ENCODE measurements at regions not wholly inside any gene's neighbourhood (a gene's known extent, or its start where the extent isn't known, plus 50 kb on each side); places are given as distances from the start of the nearest gene placed in this dataset.

- no peak for DNase-seq (ENCODE audit: low read depth in 2 of 2)
These were observed 129.8 kb downstream of the SATB1 start for GRCh38 chr3:18295171-18295920.

- DNase-seq (ENCODE audit: low read depth in 2 of 2): no peak
These were observed 135.0 kb downstream of the SATB1 start for GRCh38 chr3:18290157-18290556.

GRCh38 chr3:18288243-18288642, 136.9 kb downstream of the SATB1 start:
- no peak for DNase-seq (ENCODE audit: low read depth in 2 of 2)

- DNase-seq (ENCODE audit: low read depth in 2 of 2): no peak
These were observed 140.4 kb downstream of the SATB1 start for GRCh38 chr3:18284716-18285115.

- DNase-seq (ENCODE audit: low read depth in 2 of 2): no peak
These were observed 141.5 kb downstream of the SATB1 start for GRCh38 chr3:18283680-18284079.

- no peak for DNase-seq (ENCODE audit: low read depth in 2 of 2)
These were observed 142.6 kb downstream of the SATB1 start for GRCh38 chr3:18282507-18282906.

GRCh38 chr3:18279226-18279737, 145.9 kb downstream of the SATB1 start:
- DNase-seq (ENCODE audit: low read depth in 2 of 2): no peak

- DNase-seq (ENCODE audit: low read depth in 2 of 2): no peak
These were observed 160.3 kb downstream of the SATB1 start for GRCh38 chr3:18264853-18265252.

- no peak for DNase-seq (ENCODE audit: low read depth in 2 of 2)
These were observed 160.8 kb downstream of the SATB1 start for GRCh38 chr3:18264361-18264760.

GRCh38 chr3:18258492-18258891, 166.6 kb downstream of the SATB1 start:
- DNase-seq (ENCODE audit: low read depth in 2 of 2): no peak

GRCh38 chr3:18252578-18252977, 172.6 kb downstream of the SATB1 start:
- DNase-seq (ENCODE audit: low read depth in 2 of 2): no peak

- no peak for DNase-seq (ENCODE audit: low read depth in 2 of 2)
These were observed 174.1 kb downstream of the SATB1 start for GRCh38 chr3:18250991-18251390.

- DNase-seq (ENCODE audit: low read depth in 2 of 2): no peak
These were observed 176.0 kb downstream of the SATB1 start for GRCh38 chr3:18249126-18249525.

GRCh38 chr3:18247776-18248310, 177.3 kb downstream of the SATB1 start:
- no peak for DNase-seq (ENCODE audit: low read depth in 2 of 2)

- no peak for DNase-seq (ENCODE audit: low read depth in 2 of 2)
These were observed 177.9 kb downstream of the SATB1 start for GRCh38 chr3:18247139-18247695.

GRCh38 chr3:18246336-18247060, 178.6 kb downstream of the SATB1 start:
- no peak for DNase-seq (ENCODE audit: low read depth in 2 of 2)

GRCh38 chr3:18245721-18246120, 179.4 kb downstream of the SATB1 start:
- no peak for DNase-seq (ENCODE audit: low read depth in 2 of 2)

- DNase-seq (ENCODE audit: low read depth in 2 of 2): no peak
These were observed 183.3 kb downstream of the SATB1 start for GRCh38 chr3:18241837-18242236.

GRCh38 chr3:18239674-18240073, 185.5 kb downstream of the SATB1 start:
- DNase-seq (ENCODE audit: low read depth in 2 of 2): no peak

GRCh38 chr3:18238746-18239331, 186.3 kb downstream of the SATB1 start:
- DNase-seq (ENCODE audit: low read depth in 2 of 2): no peak

GRCh38 chr3:18238332-18238731, 186.8 kb downstream of the SATB1 start:
- DNase-seq (ENCODE audit: low read depth in 2 of 2): no peak
